Lower leg skin (tissue), 4 donors: ENCODE measurements at regions not wholly inside any gene's neighbourhood (a gene's known extent, or its start where the extent isn't known, plus 50 kb on each side); places are given as distances from the start of the nearest gene placed in this dataset.
"Not testable (repeated sequence)": the region's sequence is repeated elsewhere in the genome, so short reads cannot be mapped to it uniquely, and the experiment has no call there.

Experiments used
- DNase-seq, 2 donors: peaks; one replicate each; pipeline ENCODE4 v3.0.0-alpha.2; 2019; ENCODE audit warnings: low spot score in 2 of 2
- H3K4me3 ChIP-seq: fragments of 200-600 bp; sonication (generic); 2 replicates; pipeline ENCODE4 v1.5.1; 2017; ENCODE audit warnings: mild to moderate bottlenecking, low read depth; ENCODE audit not compliant: poor library complexity, severe bottlenecking
- POLR2A ChIP-seq, 2 donors: fragments of 450-650 bp; IDR thresholded peaks; one replicate each; pipeline ENCODE4 v1.6.1; 2016 to 2017; ENCODE audit warnings: antibody characterized with exemption in 2 of 2, mild to moderate bottlenecking in 1 of 2, moderate library complexity in 1 of 2
- WGBS, 2 donors: methylation state at CpG; one replicate each; pipeline ENCODE4 v1.1.5; 2018; 5-methylcytosine and 5-hydroxymethylcytosine counted together
- intact Hi-C: fragments of 100-400 bp; cut with DNase I; formaldehyde crosslinking; loops from one replicate; pipeline ENCODE4 v1.15.0; 2023; ENCODE audit warnings: low total_unique reads
- TF ChIP-seq, protein P1 (sequence below), 3 donors: fragments of 450-650 bp; IDR thresholded peaks; one replicate each; pipeline ENCODE4 v1.5.1; 2016; ENCODE audit warnings: antibody characterized with exemption in 3 of 3, mild to moderate bottlenecking in 3 of 3, moderate library complexity in 2 of 3

DNA sequence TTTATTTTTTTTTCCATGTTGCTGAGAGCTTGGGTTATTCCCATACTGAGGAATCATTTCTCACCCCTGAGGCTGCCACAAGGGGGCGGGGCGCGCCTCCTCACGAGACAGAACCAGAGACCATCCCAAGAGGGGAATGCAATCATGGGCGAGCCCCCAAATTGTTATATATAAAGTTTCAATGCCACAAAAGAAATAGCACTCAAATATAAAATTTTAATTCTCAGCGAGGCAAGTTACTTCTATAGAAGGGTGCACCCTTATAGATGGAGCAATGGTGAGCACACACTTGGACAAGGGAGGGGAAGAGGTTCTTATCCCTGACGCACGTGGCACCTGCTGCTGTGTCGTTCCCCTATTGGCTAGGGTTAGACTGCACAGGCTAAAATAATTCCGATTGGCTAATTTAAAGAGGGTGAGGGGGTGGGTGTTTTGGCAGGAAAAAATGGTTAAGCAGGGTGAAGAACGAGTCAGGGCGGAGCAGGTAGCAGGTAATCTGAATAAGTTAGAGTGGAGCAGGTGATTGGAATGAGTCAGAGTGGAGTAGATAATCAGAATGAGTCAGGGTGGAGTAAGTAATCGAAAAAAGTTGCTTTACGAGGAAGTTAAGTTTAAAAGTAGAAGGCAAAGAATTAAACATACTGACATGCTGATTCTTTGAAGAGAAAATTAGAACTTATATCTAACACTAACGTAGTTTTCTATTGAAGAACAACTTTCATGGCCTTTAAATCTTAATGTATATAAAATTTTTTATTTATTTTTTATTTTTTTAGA is 177.5 kb downstream of the MTCL1 start:
- DNase-seq, result no peak
- no peak overlapping the region for H3K4me3 ChIP-seq
- TF ChIP-seq POLR2A (IDR thresholded peaks at IDR 0.05), result no peak
- TF ChIP-seq, protein P1, sequence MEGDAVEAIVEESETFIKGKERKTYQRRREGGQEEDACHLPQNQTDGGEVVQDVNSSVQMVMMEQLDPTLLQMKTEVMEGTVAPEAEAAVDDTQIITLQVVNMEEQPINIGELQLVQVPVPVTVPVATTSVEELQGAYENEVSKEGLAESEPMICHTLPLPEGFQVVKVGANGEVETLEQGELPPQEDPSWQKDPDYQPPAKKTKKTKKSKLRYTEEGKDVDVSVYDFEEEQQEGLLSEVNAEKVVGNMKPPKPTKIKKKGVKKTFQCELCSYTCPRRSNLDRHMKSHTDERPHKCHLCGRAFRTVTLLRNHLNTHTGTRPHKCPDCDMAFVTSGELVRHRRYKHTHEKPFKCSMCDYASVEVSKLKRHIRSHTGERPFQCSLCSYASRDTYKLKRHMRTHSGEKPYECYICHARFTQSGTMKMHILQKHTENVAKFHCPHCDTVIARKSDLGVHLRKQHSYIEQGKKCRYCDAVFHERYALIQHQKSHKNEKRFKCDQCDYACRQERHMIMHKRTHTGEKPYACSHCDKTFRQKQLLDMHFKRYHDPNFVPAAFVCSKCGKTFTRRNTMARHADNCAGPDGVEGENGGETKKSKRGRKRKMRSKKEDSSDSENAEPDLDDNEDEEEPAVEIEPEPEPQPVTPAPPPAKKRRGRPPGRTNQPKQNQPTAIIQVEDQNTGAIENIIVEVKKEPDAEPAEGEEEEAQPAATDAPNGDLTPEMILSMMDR (IDR thresholded peaks at IDR 0.05), result no peak
- intact Hi-C loops, result no loop called here
- 71 to 72% methylated on average over 15 of the region's 15 CpGs for WGBS, 2 donors

DNA sequence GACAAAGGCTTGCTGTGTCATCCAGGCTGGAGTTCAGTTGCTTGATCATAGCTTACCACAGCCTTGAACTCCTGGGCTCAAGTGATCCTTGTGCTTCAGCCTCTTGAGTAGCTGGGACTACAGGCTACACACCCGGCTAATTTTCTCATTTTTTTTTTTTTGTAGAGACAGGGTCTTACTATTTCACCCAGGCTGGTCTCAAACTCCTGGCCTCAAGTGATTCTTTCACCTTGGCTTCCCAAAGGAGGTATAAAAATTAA is 178.0 kb downstream of the MTCL1 start:
- no peak overlapping the region for H3K4me3 ChIP-seq
- intact Hi-C loops, result no loop called here
- no peak for DNase-seq
- TF ChIP-seq, protein P1 (IDR thresholded peaks at IDR 0.05), result no peak
- no peak for TF ChIP-seq POLR2A (IDR thresholded peaks at IDR 0.05)
- WGBS, 2 donors, result 97 to 100% methylated on average over 1 of the region's 1 CpG

DNA sequence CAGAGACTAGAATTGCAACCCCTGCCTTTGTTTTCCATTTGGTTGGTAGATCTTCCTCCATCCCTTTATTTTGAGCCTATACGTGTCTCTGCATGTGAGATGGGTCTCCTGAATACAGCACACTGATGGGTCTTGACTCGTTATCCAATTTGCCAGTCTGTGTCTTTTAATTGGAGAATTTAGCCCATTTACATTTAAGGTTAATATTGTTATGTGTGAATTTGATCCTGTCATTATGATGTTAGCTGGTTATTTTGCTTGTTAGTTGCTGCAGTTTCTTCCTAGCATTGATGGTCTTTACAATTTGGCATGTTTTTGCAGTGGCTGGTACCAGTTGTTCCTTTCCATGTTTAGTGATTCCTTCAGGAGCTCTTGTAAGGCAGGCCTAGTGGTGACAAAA is 182.5 kb downstream of the MTCL1 start:
- H3K4me3 ChIP-seq, DNase-seq, intact Hi-C loops: not testable (repeated sequence)
- WGBS, 2 donors, result 93 to 95% methylated on average over 2 of the region's 2 CpGs

DNA sequence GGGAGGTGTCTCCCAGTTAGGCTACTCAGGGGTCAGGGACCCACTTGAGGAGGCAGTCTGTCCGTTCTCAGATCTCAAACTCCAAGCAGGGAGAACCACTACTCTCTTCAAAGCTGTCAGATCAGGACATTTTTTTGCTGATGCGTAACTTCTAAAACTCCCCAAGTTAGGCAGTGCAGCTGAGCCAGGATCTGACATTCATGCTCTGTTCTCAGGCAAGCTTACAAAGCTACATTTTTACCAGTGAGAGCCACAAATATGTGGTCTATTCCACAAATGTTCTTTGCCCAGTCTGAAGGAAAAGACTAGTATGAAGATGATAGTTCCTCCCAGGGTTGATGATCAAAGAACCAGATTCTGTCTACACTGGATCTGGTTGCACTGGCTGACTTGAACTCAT is 184.1 kb downstream of the MTCL1 start:
- no peak for TF ChIP-seq POLR2A (IDR thresholded peaks at IDR 0.05)
- TF ChIP-seq, protein P1 (IDR thresholded peaks at IDR 0.05), result no peak
- 66 to 75% methylated on average over 2 of the region's 2 CpGs for WGBS, 2 donors
- H3K4me3 ChIP-seq, result no peak overlapping the region
- DNase-seq, result peak in 1 of 2 donors; percentile 25
- intact Hi-C loops, result no loop called here

DNA sequence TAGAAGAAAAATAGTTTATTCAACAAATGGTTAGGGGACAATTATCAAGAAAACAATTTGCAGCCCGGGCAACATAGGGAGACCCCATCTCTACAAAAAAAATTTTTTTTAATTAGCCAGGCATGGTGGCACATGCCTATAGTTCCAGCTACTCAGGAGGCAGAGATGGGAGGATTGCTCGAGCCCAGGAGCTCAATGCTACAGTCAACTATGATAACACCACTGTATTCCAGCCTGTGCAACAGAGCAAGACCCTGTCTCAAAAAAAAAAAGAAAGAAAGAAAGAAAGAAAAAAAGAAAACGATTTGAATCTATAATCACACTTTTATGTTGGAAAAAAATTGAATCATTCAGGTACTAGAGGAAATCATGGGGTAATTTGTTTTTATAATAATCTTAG is 185.1 kb downstream of the MTCL1 start:
- WGBS, 2 donors, result 64 to 71% methylated on average over 3 of the region's 3 CpGs

DNA sequence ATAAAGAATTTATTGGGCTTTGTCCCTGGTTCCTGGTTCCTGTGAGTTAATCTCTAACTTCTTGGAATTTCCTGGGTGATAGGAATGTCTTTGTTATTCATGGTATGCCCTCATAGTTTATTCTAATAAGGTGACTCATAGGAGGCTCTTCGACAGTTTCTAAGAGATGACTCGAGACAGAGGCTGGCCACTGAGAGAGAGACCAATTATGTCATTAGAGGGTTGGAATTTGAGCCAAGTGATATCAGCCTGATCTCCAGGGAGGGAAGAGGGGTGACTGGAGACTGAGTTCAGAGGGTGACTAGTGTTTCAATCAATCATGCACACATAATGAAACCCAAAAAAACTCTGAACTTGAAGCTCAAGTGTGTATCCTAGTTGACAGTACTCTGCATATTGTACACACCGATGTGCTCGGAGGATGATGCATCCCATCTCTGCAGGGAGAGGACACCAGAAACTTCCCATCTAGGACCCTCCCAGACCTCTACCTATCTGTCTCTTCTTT is 185.7 kb downstream of the MTCL1 start:
- DNase-seq, result peak in 1 of 2 donors; percentile 39
- H3K4me3 ChIP-seq, result no peak overlapping the region
- intact Hi-C loops, result loop anchor here (10.0 kb wide), 1 partner anchor 66 kb away; no protein-coding TSS in a partner anchor
- TF ChIP-seq, protein P1 (IDR thresholded peaks at IDR 0.05), result no peak
- TF ChIP-seq POLR2A (IDR thresholded peaks at IDR 0.05), result no peak
- WGBS, 2 donors, result 39 to 43% methylated on average over 4 of the region's 4 CpGs

More for the DNA sequence above, 185.1 kb downstream of the MTCL1 start:
- H3K4me3 ChIP-seq, DNase-seq: not testable (repeated sequence)
- intact Hi-C loops, result loop anchor here (10.0 kb wide), 1 partner anchor 66 kb away; no protein-coding TSS in a partner anchor

DNA sequence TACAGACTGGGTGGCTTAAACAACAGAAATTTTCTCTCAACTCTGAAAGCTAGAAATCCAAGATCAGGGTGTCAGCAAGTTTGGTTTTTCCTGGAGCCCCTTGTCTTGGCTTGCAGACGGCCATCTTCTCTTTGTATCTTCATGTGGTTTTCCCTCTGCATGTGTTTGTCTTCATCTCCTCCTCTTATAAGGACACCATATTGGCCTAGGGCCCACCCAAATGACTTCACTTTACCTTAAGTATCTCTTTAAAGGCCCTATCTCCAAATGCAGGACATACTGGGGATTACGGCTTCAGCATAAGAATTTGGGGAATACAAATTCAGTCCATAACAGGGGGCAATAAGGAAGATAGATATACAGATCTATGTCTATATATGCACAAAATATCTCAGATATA is 187.9 kb downstream of the MTCL1 start:
- 90 to 96% methylated on average over 2 of the region's 2 CpGs for whole genome bisulfite sequencing, 2 donors
- TF ChIP-seq, protein P1 (IDR thresholded peaks at IDR 0.05), result no peak
- no peak for TF ChIP-seq POLR2A (IDR thresholded peaks at IDR 0.05)
- no peak overlapping the region for H3K4me3 ChIP-seq
- DNase-seq, result no peak
- intact Hi-C loops, result loop anchor here (10.0 kb wide), 1 partner anchor 68 kb away; no protein-coding TSS in a partner anchor
